NCI-H2196 treated with DMSO at 0.1 percent for 48 hours (cell line): ENCODE measurements at regions not wholly inside any gene's neighbourhood (a gene's known extent, or its start where the extent isn't known, plus 50 kb on each side); places are given as distances from the start of the nearest gene placed in this dataset.

Source experiments
- DNase-seq: peaks from one replicate; lab custom pipeline; 2025; ENCODE audit not compliant: unreplicated experiment; lab: John Stamatoyannopoulos, UW

DNA sequence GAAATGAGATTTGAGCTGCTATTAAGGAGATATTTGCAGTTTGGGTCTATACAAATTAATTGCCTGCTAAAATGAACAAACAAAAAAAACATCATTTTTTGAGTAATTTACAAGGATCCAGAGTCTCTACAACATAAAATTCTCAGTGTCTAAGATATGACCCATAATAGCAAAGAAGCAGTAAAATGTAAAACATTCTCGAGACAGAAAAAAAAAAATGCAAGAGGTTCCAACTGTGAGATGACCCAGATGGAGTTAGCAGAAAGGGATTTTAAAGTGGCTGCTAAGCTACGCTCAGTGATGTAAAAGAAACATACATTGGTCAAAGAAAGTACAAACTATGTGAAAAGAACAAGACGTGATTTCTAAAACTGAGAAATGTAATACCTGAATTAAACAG lies 471.0 kb downstream of the SH2D4B start:
- DNase-seq = no peak

DNA sequence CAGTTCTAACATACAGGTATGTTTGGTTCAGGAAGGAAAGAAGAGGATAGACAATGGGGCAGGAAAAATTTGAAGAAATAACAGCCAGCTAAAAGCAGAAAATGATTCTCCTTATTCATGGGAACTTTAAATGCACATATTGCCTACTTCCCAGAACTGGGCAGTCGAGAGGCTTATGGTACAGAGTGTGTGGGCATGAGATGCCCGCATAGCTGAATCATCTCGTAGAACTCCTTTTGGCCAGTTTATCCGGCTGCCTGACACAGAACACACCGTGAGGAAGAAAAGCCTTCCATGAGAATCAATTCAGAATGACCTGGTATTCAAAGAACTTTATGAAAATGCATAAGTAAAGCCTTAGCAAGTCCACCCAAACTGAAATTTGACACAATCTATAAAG lies 471.6 kb downstream of the SH2D4B start:
- DNase-seq = no peak

DNA sequence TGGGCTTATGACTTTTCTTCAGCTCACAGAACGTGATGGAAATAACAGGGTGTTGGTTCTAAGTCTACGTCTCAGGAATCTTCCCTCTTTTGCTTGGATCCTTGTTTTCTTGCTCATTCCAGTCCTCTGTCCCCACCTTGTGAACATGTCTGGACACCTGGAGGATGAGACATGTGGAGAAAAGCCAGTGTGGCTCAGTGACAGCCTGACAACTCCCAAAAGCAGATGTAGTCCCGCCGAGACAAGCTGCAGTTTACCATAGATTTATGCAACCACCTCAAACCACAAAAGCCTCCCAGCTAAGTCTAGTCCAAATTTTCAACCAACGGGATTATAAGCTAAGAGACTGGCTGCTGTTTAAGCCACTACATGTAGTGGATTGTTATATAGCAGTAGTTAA lies 476.1 kb downstream of the SH2D4B start:
- DNase-seq = no peak

DNA sequence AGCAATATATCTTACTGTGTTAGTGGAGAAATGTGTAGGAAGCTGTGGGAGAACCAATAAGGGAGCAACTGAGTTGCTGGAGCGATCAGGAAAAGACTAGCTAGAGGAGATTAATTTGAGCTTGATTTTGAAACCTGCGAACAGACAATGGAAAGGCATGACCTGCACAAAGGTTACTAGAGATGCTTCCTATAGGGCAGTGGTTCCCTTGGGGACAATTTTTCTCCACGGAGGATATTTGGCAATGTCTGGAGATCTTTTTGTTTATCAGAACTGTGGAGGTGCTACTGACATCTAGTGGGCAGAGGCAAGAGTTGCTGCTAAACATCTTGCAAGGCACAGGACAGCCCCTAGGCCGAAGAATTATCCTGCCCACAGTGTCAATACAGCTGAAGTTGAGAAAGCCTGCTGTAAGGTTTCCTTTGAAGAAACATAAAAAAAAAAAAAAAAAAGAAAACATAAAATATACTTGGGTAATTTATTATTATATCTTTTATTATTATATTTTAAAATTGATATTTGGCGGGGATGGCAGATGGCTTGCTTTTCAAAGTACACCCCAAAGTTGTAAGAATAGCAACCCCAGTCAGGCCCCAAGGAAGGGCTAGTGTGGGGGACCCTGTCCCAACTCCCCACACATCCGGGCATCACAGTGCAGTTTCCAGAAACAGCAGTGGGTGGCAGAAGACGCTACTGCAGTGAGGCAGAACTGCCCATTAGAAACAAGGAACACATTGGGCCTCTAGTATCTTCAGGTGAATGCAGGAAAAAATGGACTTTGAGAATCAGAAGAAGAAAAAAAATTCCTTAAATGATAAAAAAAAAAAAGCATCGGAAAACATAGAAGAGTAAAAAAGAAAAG lies 481.6 kb downstream of the SH2D4B start:
- DNase-seq = no peak

DNA sequence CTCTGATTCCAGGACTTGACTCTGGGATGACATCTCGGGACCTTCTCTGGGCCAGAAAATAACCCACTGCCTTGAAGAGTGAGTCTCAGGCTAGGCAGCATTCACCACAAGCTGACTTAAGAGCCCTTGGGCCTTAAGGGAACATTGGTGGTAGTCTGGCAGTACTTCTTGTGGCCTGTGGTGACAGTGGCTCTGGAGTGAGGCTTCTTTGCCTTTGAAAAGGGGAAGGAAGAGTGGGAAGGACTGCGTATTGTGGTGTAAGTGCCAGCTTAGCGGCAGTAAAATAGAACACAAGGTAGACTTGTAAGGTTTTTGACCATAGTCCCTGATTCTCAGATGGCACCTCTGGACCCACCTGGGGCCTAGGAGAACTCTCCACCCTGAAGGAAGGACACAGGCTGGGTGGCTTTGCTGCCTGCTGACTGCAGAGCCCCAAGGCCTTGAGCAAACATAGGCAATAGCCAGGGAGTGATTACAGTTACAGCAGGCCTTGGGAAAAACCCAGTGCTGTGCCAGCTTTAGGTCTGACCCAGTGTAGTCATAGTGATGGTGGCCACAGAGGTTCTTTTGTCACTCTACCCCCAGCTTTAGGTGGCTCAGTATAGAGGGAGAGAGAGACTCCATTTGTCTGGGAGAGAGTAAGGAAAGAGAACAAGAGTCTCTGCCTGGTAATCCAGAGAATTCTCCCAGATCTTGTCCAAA lies 483.9 kb downstream of the SH2D4B start:
- DNase-seq = no peak

DNA sequence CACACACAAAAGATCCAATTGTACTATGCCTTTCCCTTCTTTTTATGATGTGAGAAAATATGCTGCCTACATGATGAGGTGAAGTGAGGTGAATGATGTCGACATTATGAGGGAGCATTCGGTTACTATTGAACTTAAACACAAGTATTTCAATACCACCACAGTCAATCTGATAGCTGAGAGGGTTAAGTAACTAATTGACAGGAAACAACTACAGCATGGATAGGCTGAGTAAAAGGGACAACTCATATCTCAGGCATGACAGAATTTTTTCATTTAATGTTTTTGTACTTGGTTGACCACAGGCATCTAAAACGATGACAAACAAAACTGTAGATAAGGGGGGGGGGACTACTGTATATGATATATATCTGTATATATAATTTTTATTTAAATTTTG lies 488.9 kb downstream of the SH2D4B start:
- no peak for DNase-seq

DNA sequence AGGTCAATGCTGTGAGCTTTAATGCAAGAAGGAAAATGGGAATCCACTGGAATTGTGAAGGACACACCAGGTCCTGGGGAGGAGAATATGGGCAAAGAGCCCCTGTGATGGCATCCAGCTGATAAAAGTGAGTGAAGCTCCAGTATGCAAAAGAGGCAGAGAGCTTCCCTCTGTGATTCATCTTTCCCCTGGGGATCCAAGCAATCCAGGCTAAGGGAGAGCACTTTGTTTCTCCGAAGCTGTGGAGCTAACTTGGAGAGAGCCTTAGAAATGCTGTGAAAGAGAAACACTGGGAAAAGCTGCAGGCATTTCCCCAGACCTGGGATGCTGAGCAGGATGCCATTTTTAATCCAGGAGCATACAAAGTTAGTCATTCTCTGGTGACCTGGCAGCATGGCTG lies 489.5 kb downstream of the SH2D4B start:
- DNase-seq = no peak

DNA sequence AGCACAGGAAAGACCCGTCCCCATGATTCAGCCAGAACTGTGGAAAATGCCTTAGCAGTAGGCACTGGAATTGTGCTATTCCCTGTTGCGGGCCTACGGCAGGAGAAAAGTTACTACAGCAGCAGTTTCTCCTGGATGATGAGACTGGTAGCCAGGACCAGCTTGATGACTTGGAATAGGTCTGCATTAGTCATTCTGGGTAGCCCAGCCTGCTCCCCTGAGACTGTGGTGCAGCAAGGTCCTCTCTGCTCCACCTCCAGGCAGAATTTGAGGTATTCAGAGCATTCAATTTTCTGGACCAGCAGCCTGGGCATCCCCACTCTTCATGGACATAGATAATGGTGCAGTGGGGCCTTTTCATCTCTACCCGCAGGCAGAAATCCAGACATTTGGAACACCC lies 490.0 kb downstream of the SH2D4B start:
- DNase-seq = no peak

DNA sequence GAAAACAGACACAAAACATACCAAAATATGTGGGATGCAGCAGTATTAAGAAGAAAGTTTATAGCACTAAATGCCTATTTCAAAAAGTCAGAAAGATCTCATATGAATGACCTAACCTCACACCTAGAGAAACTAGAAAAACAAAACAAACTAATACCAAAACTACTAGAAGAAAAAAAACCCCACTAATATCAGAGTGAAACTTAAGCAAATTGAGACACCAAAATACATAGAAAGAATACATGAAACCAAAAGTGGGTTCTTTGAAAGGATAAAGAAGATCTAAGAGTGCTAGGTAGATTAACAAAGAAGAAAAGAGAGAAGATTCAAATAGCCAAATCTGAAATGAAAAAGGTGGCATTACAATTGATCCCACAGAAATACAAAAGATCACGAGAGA lies 494.1 kb downstream of the SH2D4B start:
- DNase-seq = no peak

DNA sequence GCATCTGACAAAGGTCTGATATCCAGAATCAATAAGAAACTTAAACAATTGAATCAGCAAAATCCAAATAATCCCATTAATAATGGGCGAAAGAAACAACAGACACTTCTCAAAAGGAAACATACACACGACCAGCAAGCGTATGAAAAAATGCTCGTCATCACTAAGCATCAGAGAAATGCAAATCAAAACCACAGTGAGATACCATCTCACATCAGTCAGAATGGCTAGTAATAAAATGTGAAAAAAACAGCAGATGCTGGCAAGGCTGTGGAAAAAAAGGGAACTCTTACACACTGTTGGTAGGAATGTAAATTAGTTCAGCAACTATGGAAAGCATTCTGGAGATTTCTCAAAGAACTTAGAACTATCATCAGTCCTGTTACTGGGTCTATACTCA lies 496.7 kb downstream of the SH2D4B start:
- no peak for DNase-seq

DNA sequence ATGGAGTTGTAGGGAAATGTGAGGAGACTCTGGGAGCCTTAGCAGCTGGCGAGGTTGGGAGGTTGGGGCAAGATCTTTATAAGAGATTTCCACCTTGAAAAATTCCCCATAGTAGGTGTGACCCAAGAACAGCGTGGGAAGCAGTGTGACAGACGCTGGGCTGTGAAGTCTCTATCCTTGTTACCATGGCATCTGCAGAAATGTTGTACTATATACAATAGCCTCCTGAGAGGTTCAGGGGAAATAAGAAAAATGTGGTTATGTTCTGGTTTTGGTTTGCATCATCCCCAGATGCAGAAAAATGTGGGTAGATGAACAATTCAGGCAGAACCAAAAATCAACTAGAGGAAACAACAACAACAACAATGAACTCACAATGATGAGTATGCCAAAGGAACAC lies 498.6 kb downstream of the SH2D4B start:
- DNase-seq = no peak

DNA sequence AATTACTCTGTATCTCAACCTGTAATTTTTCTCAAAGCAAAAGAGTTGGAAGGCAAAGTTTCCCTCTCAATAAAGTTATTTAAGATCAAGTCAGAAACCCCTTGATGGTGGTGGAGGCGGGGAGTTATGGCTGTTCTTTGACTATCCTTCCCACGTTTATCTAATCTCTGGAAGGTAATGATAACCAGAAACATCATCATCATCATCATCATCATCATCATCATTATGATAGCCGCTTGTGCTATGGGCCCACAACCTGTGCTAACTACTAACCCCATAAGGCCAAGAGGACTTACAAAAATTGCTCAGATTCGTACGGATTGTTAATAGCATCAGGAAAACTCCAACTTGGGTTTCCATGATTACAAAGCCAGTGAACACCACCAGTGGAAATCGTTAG lies 502.3 kb downstream of the SH2D4B start:
- DNase-seq = no peak

DNA sequence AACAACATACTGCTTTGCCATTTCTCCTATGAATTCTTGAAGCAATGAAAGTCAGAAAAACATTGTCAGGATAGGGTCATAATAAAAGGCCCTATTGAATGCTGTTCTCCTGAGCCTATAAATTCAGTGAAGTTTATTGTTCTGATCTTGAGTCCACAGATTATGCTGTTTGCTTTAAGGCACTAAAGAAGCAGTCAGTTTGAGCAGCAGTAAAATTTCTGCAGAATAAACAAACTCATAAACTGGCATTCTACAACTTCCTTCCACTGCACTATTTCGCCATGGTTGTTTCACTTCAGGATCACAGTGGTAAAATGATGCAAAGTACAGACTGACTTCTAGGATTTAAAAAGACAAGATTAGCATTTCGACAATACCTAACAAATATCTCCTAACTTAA lies 503.2 kb downstream of the SH2D4B start:
- no peak for DNase-seq

DNA sequence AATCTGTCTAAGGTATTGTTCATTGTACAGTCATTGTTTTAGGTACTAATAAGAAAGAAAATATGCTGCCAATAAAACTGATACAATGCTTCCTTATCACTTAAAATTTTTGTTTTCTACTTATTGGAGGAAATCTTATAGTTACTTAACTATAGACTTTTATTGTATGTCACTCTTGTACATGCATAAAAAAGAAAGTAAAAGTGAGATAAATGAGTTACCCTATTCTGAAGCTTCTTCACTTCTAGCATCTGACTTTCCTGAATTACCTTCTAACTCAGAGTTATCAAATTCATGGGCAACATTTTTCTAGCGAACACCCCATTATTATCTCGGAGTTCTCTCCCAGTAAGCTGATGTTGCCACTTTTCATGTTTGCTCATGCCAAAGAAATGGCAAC lies 504.9 kb downstream of the SH2D4B start:
- DNase-seq = no peak

DNA sequence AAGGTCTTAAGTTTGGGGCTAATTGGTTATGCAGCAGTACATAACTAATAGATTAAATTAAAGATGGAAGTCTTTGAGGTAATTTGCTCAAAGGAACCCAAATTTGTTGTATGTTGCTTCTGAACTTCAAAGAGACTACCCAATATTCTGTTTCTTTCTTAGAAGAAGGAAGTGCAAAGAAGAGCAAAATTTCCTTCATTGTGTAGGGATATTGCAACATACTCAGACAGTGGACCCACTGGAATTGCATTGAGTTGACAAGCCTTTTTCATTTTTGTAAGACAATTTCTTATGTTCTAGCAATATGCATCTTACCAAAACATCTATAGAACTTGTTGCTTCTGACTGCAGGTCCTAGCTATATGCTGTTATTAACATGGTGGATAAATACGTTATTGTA lies 527.8 kb downstream of the SH2D4B start:
- no peak for DNase-seq

DNA sequence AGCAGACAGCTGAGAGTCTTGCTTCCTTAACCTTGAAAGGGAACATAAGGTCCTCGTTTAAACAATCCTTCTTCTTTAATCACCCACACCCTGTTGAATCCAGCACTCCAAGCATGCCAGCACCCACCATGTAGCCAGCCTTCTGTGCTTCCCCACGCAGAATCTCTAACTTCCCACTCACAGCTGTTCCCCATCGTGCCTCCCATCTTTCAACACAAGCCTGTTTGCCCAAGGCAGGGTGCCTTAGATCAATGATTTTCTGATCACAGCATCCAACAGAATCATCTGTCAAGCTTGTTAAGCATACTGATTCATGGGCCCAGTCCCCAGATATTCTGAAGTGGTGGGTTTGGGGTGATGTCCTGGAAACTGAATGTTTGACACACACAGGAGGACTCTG lies 530.8 kb downstream of the SH2D4B start:
- DNase-seq = no peak

DNA sequence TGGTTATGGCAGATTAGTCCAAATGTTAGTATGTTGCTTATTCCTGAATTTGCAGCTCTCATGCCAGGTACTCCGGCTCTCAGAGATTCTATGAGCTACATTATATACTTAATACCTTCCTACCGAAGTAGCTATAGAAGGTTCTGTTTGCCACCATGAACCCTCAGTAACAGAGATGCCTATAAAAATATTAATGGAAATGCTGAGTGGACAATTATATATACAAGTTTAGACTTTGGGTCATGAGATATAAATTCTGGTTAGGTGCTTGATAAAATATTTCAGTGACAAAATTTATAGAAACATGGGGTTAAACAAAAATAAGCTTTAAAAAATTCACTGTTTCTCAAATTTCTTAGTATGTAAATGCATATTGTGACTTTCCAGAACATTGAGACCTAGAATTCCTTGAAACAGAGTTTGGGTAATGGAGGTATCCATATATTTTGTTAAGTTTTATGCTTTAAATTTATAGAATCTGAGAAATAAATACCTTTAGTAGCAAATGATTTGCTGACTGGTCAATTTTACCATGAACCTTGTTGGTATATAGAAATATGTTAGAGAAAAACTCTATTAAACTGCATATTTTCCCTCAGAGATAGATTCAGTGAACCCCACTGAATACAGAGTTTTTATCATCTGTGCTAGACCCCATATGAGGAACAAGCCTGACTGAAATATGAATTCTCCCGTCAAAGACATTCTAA lies 533.5 kb downstream of the SH2D4B start:
- DNase-seq = no peak

DNA sequence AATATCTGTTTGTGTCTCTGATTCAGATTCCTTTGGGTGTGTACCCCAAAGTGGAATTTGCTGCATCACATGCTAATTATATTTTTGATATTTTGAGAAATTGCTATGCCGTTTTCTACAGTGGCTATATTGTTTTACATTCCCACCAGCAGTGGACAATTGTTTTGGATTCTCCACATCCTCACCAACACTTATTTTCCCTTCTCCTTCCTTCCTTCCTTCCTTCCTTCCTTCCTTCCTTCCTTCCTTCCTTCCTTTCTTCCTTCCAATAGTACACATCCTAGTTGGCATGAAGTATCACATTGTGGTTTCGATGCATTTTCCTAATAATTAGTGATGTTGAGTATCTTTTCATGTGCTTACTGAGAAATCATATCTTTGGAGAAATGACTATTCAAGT lies 535.5 kb downstream of the SH2D4B start:
- DNase-seq = no peak

DNA sequence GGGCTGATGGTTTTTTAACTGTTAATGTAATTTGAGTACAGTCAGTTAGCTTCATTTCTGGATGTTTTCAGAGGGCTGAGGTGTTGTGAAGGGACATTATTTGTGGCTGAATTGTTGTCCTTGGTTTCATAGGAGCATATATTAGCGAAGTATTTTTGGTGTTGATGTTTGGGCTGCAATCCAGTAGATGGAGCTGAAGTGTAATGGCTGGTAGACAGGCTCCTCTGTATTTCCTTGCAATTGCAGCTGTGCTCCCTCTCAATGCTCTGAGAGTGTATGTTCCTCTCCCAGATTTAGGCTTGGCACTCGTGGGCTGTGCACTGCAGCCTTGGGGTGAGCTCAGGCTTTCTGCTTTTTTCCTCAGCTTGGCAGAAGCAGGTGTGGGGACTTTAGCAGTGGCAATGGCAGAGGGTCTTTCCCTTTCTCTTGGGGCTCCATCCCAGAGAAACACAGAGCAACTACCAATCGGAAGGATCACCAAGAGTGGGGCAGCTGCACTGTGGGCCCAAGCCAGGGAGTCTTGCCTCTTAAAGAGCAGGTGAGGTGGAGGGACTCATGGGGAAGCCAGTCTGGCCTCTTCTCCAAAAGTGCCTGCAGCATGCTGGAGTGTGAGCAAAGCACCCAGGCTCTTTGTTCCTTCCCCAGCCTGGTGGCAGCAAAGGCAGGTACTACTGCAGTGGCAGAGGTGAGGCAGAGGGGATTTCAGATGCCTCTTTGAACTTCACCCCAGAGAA lies 544.4 kb downstream of the SH2D4B start:
- no peak for DNase-seq

DNA sequence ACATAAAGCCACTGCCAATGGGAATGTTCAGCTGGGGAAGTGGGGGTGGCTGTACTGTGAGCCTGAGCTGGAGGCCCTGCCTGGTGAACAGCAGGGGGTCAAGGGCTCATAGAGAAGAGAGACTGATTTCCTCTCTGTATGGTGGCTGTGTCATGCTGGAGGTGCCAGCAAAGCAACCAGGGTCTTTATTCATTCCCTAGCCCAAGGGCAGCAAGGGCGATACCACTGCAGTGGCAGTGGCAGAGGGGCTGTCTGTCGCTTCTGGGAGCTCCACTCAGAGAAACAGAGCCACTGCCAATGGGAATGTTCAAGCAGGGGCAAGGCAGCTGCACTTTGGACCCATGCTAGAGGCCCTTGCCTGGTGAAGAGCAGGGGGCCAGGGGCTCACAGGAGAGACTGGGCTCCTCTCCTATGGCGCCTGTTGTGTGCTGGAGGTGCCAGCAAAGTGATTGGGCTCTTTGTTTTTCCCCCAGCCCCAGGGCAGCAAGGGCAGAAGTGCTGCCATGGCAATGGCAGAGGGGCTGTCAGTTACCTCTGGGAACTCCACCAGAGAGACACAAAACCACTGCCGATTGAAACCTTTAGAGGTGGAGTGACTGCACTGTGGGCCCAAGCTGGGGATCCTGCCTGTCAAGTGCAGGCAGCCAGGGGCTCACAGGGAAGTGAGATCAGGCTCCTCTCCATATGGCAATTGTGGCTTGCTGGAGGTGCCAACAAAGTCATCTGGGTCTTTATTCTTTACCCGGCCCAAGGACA lies 545.1 kb downstream of the SH2D4B start:
- DNase-seq = no peak

DNA sequence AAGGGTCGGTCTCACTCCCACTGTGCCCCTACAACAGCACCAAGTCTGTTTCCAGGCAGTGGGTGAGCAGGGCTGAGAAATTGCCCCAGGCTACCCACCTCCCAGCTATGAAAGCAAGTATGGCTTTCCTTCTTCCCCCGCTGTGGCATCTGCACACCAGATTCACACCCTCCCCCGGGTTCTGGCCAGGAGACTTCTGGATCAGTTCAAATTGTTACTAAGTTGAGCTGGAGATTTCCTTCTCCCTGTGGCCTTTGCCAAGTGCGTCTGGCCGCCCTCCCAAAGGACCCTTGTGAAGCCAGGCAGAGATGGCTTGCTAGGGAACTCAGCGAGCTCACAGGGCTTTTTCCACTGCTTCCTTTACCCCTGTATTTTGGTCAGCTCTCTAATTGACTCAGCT lies 555.4 kb downstream of the SH2D4B start:
- no peak for DNase-seq
